GM23338 (cell line): ENCODE measurements at regions not wholly inside any gene's neighbourhood (a gene's known extent, or its start where the extent isn't known, plus 50 kb on each side); places are given as distances from the start of the nearest gene placed in this dataset.

Source experiments
- ATAC-seq: fragments of 200-7000 bp; cut with Tn5 transposase; 3 replicates; pipeline ENCODE4 v1.9.1; 2020
- DNase-seq: peaks from one replicate; pipeline ENCODE4 v3.0.0-alpha.2; 2015; ENCODE audit warnings: low spot score
- H2AFZ ChIP-seq: fragments of 200-600 bp; sonication (generic); 2 replicates; pipeline ENCODE4 v1.8.0; 2016; ENCODE audit warnings: antibody characterized with exemption, mild to moderate bottlenecking, moderate library complexity
- H3F3A ChIP-seq: fragments of 200-600 bp; sonication (generic); replicated peaks from 2 replicates; pipeline ENCODE4 v1.8.0; 2017; ENCODE audit warnings: antibody characterized with exemption, mixed run types, low read depth
- H3K27ac ChIP-seq: fragments of 200-600 bp; sonication (generic); 2 replicates; pipeline ENCODE4 v1.6.1; 2016; ENCODE audit warnings: low read depth
- H3K27me3 ChIP-seq: fragments of 200-600 bp; sonication (generic); 2 replicates; pipeline ENCODE4 v1.8.0; 2016; ENCODE audit warnings: mild to moderate bottlenecking, mixed run types, moderate library complexity; ENCODE audit not compliant: insufficient read depth
- H3K36me3 ChIP-seq: fragments of 200-600 bp; sonication (generic); 2 replicates; pipeline ENCODE4 v1.8.0; 2016; ENCODE audit warnings: mild to moderate bottlenecking; ENCODE audit not compliant: insufficient read depth
- H3K4me1 ChIP-seq: fragments of 200-600 bp; sonication (generic); 2 replicates; pipeline ENCODE4 v1.8.0; 2016; ENCODE audit warnings: mild to moderate bottlenecking, moderate library complexity; ENCODE audit not compliant: insufficient read depth
- H3K4me2 ChIP-seq: fragments of 200-600 bp; sonication (generic); 2 replicates; pipeline ENCODE4 v1.7.1; 2017; ENCODE audit warnings: mixed run types
- H3K4me3 ChIP-seq: fragments of 200-600 bp; sonication (generic); 2 replicates; pipeline ENCODE4 v1.6.1; 2016; ENCODE audit warnings: mixed run types
- H3K79me2 ChIP-seq: fragments of 200-600 bp; sonication (generic); replicated peaks from 2 replicates; pipeline ENCODE4 v1.8.0; 2017; ENCODE audit warnings: mild to moderate bottlenecking; ENCODE audit not compliant: insufficient read depth
- H3K9me2 ChIP-seq: fragments of 200-600 bp; sonication (generic); 2 replicates; pipeline ENCODE4 v1.8.0; 2017; ENCODE audit not compliant: insufficient read depth
- H4K20me1 ChIP-seq: fragments of 200-600 bp; sonication (generic); replicated peaks from 2 replicates; pipeline ENCODE4 v1.8.0; 2017; ENCODE audit warnings: mild to moderate bottlenecking; ENCODE audit not compliant: insufficient read depth
- H3K27ac Mint-ChIP-seq: 2 replicates; pipeline ENCODE4 v1.8.0; 2020; ENCODE audit warnings: inconsistent platforms, mild to moderate bottlenecking, moderate library complexity, mixed read lengths
- H3K27me3 Mint-ChIP-seq: 3 replicates; pipeline ENCODE4 v1.8.0; 2022; ENCODE audit warnings: low read depth, mild to moderate bottlenecking, moderate library complexity, mixed read lengths, inconsistent platforms; ENCODE audit not compliant: insufficient read depth, poor library complexity
- H3K36me3 Mint-ChIP-seq: 3 replicates; pipeline ENCODE4 v1.8.0; 2021; ENCODE audit warnings: low read depth, mild to moderate bottlenecking, inconsistent platforms, moderate library complexity, mixed read lengths
- H3K4me1 Mint-ChIP-seq: 3 replicates; pipeline ENCODE4 v1.8.0; 2020; ENCODE audit warnings: mild to moderate bottlenecking, inconsistent platforms, mixed read lengths
- H3K4me3 Mint-ChIP-seq: 3 replicates; pipeline ENCODE4 v1.8.0; 2021; ENCODE audit warnings: moderate library complexity, mild to moderate bottlenecking, inconsistent platforms, mixed read lengths
- H3K9me3 Mint-ChIP-seq: 3 replicates; pipeline ENCODE4 v1.8.0; 2020; ENCODE audit warnings: moderate library complexity, mild to moderate bottlenecking, inconsistent platforms, mixed read lengths
- EZH2 ChIP-seq: fragments of 200-600 bp; sonication (generic); IDR thresholded peaks from one replicate; pipeline ENCODE4 v1.8.0; 2017; ENCODE audit warnings: antibody characterized with exemption, mild to moderate bottlenecking, low read depth; ENCODE audit not compliant: unreplicated experiment
- EZH2phosphoT487 ChIP-seq: fragments of 200-600 bp; sonication (generic); IDR thresholded peaks from one replicate; pipeline ENCODE4 v1.8.1; 2018; ENCODE audit warnings: antibody characterized with exemption; ENCODE audit not compliant: unreplicated experiment
- JUNB ChIP-seq: IDR thresholded peaks from one replicate; pipeline ENCODE4 v1.6.1; 2016; ENCODE audit warnings: antibody characterized with exemption; ENCODE audit not compliant: unreplicated experiment
- NANOG ChIP-seq: IDR thresholded peaks from 2 replicates; pipeline ENCODE4 v1.6.1; 2016; ENCODE audit warnings: antibody characterized with exemption, borderline replicate concordance
- POLR2AphosphoS5 ChIP-seq: IDR thresholded peaks from 2 replicates; pipeline ENCODE4 v1.6.1; 2016; ENCODE audit warnings: antibody characterized with exemption, low read depth
- ZNF331 ChIP-seq: fragments of 250-450 bp; sonication (Bioruptor Pico); IDR thresholded peaks from 2 replicates; pipeline ENCODE4 v1.5.0; 2020; ENCODE audit warnings: low read depth, mild to moderate bottlenecking, moderate library complexity
- TF ChIP-seq, protein P1 (sequence below), 2 experiments: fragments of 200-600 bp in 1 of 2; sonication (generic) in 1 of 2; conservative IDR thresholded peaks; 2 replicates each; pipeline versions ENCODE4 v1.5.1 to v1.6.1; 2016 to 2017; ENCODE audit warnings: antibody characterized with exemption in 2 of 2, low read depth in 2 of 2, mild to moderate bottlenecking in 2 of 2, moderate library complexity in 1 of 2
- TF ChIP-seq, protein P2 (sequence below): IDR thresholded peaks from one replicate; pipeline ENCODE4 v1.6.1; 2018; ENCODE audit warnings: antibody characterized with exemption; ENCODE audit not compliant: unreplicated experiment
- TF ChIP-seq, protein P3 (sequence below): IDR thresholded peaks from 2 replicates; pipeline ENCODE4 v1.6.1; 2016; ENCODE audit warnings: antibody characterized with exemption
- TF ChIP-seq, protein P4 (sequence below): fragments of 250-450 bp; sonication (Bioruptor Pico); IDR thresholded peaks from 2 replicates; pipeline ENCODE4 v1.5.0; 2020; ENCODE audit warnings: mild to moderate bottlenecking, moderate library complexity

DNA sequence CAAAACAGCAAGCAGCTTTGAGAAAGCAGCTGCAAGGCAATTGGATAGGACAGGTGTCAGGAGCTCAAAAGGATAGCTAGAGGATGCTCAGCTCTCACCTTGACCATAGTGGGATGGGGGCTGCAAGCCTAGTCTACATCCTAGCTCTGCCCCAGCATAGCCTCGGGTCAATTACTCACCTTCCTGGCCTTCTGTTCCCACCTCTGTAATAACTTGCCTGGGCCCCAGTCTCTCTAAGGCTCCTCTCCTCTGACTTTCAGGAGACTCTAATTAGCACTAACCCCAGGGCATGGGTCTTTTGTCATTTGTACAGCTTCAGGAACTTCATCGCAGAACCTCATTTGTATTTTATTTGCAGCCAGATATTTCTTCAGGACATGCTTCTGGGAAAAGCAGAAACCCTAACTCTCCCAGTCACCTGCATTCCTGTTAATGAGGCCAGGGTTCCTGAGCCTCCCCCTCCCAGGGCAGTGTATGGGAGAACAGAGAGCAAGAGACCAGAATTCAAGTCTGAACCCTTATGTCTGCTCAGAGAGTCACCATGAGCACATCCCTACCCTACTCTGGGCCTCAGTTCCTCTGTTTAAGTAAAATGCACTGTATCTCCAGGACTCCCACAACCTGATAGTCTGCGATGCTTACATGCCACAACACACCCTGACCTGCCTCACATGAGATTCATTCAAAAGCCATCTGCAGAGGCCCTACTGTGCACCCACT lies 108.1 kb downstream of the MATN1 start (continued):
- TF ChIP-seq, protein P1, sequence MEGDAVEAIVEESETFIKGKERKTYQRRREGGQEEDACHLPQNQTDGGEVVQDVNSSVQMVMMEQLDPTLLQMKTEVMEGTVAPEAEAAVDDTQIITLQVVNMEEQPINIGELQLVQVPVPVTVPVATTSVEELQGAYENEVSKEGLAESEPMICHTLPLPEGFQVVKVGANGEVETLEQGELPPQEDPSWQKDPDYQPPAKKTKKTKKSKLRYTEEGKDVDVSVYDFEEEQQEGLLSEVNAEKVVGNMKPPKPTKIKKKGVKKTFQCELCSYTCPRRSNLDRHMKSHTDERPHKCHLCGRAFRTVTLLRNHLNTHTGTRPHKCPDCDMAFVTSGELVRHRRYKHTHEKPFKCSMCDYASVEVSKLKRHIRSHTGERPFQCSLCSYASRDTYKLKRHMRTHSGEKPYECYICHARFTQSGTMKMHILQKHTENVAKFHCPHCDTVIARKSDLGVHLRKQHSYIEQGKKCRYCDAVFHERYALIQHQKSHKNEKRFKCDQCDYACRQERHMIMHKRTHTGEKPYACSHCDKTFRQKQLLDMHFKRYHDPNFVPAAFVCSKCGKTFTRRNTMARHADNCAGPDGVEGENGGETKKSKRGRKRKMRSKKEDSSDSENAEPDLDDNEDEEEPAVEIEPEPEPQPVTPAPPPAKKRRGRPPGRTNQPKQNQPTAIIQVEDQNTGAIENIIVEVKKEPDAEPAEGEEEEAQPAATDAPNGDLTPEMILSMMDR (conservative IDR thresholded peaks at IDR 0.05; ENCODE audit: low read depth in 2 of 2): no peak
- TF ChIP-seq, protein P2, sequence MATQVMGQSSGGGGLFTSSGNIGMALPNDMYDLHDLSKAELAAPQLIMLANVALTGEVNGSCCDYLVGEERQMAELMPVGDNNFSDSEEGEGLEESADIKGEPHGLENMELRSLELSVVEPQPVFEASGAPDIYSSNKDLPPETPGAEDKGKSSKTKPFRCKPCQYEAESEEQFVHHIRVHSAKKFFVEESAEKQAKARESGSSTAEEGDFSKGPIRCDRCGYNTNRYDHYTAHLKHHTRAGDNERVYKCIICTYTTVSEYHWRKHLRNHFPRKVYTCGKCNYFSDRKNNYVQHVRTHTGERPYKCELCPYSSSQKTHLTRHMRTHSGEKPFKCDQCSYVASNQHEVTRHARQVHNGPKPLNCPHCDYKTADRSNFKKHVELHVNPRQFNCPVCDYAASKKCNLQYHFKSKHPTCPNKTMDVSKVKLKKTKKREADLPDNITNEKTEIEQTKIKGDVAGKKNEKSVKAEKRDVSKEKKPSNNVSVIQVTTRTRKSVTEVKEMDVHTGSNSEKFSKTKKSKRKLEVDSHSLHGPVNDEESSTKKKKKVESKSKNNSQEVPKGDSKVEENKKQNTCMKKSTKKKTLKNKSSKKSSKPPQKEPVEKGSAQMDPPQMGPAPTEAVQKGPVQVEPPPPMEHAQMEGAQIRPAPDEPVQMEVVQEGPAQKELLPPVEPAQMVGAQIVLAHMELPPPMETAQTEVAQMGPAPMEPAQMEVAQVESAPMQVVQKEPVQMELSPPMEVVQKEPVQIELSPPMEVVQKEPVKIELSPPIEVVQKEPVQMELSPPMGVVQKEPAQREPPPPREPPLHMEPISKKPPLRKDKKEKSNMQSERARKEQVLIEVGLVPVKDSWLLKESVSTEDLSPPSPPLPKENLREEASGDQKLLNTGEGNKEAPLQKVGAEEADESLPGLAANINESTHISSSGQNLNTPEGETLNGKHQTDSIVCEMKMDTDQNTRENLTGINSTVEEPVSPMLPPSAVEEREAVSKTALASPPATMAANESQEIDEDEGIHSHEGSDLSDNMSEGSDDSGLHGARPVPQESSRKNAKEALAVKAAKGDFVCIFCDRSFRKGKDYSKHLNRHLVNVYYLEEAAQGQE: no peak
- no peak for TF ChIP-seq EZH2
- TF ChIP-seq, protein P3, sequence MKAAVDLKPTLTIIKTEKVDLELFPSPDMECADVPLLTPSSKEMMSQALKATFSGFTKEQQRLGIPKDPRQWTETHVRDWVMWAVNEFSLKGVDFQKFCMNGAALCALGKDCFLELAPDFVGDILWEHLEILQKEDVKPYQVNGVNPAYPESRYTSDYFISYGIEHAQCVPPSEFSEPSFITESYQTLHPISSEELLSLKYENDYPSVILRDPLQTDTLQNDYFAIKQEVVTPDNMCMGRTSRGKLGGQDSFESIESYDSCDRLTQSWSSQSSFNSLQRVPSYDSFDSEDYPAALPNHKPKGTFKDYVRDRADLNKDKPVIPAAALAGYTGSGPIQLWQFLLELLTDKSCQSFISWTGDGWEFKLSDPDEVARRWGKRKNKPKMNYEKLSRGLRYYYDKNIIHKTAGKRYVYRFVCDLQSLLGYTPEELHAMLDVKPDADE: no peak

DNA sequence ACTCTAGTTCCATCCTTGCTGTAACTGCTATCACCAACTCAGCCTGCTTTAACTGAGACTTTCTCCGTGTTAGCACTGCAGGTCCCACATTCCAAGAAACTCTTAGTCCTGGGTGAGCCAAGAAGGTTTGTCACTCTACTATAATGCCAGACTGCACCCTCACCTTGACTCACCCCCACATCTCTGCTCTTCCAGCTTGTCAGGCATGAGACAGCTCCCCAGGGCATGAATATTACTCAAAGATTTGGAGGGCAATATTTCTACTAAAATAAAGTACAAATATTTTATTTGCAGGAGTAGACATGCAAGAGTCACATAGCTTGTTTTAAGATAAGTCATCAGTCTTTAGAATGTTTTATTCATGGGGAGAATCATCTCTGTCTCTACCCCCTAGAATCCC lies 110.2 kb downstream of the MATN1 start:
- Histone ChIP-seq H3F3A (no peaks in the 10 kb centered on the region), H3K36me3 (no peaks in the 10 kb centered on the region), H3K27ac (no peak overlapping the region), H3K79me2 (no peaks in the 10 kb centered on the region), H3K4me3 (no peak overlapping the region), H3K9me2 (0 out of 2 replicates have a peak, but pooled peaks cover 7% of the 10 kb centered on the region), H3K27me3 (no peaks in the 10 kb centered on the region), H3K4me2 (no peak overlapping the region), H4K20me1 (no peaks in the 10 kb centered on the region), H2AFZ (no peak overlapping the region), H3K4me1 (no peaks in the 10 kb centered on the region)
- Mint-ChIP-seq H3K4me3 (no peak overlapping the region), H3K36me3 (no peaks in the 10 kb centered on the region), H3K27me3 (peaks cover 8% of the 10 kb centered on the region), H3K4me1 (0 out of 3 replicates have a peak, but pooled peaks cover 3% of the 10 kb centered on the region), H3K27ac (no peak overlapping the region), H3K9me3 (no peaks in the 10 kb centered on the region; the same call in 2 of the 3 replicates)
- no peak for DNase-seq
- no peak for ATAC-seq
- TF ChIP-seq, protein P4, sequence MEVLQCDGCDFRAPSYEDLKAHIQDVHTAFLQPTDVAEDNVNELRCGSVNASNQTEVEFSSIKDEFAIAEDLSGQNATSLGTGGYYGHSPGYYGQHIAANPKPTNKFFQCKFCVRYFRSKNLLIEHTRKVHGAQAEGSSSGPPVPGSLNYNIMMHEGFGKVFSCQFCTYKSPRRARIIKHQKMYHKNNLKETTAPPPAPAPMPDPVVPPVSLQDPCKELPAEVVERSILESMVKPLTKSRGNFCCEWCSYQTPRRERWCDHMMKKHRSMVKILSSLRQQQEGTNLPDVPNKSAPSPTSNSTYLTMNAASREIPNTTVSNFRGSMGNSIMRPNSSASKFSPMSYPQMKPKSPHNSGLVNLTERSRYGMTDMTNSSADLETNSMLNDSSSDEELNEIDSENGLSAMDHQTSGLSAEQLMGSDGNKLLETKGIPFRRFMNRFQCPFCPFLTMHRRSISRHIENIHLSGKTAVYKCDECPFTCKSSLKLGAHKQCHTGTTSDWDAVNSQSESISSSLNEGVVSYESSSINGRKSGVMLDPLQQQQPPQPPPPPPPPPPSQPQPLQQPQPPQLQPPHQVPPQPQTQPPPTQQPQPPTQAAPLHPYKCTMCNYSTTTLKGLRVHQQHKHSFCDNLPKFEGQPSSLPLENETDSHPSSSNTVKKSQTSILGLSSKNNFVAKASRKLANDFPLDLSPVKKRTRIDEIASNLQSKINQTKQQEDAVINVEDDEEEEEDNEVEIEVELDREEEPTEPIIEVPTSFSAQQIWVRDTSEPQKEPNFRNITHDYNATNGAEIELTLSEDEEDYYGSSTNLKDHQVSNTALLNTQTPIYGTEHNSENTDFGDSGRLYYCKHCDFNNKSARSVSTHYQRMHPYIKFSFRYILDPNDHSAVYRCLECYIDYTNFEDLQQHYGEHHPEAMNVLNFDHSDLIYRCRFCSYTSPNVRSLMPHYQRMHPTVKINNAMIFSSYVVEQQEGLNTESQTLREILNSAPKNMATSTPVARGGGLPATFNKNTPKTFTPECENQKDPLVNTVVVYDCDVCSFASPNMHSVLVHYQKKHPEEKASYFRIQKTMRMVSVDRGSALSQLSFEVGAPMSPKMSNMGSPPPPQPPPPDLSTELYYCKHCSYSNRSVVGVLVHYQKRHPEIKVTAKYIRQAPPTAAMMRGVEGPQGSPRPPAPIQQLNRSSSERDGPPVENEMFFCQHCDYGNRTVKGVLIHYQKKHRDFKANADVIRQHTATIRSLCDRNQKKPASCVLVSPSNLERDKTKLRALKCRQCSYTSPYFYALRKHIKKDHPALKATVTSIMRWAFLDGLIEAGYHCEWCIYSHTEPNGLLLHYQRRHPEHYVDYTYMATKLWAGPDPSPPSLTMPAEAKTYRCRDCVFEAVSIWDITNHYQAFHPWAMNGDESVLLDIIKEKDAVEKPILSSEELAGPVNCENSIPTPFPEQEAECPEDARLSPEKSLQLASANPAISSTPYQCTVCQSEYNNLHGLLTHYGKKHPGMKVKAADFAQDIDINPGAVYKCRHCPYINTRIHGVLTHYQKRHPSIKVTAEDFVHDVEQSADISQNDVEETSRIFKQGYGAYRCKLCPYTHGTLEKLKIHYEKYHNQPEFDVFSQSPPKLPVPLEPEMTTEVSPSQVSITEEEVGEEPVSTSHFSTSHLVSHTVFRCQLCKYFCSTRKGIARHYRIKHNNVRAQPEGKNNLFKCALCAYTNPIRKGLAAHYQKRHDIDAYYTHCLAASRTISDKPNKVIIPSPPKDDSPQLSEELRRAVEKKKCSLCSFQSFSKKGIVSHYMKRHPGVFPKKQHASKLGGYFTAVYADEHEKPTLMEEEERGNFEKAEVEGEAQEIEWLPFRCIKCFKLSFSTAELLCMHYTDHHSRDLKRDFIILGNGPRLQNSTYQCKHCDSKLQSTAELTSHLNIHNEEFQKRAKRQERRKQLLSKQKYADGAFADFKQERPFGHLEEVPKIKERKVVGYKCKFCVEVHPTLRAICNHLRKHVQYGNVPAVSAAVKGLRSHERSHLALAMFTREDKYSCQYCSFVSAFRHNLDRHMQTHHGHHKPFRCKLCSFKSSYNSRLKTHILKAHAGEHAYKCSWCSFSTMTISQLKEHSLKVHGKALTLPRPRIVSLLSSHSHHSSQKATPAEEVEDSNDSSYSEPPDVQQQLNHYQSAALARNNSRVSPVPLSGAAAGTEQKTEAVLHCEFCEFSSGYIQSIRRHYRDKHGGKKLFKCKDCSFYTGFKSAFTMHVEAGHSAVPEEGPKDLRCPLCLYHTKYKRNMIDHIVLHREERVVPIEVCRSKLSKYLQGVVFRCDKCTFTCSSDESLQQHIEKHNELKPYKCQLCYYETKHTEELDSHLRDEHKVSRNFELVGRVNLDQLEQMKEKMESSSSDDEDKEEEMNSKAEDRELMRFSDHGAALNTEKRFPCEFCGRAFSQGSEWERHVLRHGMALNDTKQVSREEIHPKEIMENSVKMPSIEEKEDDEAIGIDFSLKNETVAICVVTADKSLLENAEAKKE (CRISPR knock-in tag): no peak
- TF ChIP-seq NANOG (no peak), JUNB (no peak), EZH2phosphoT487 (no peak), EZH2 (no peak), ZNF331 (CRISPR knock-in tag) (no peak), POLR2AphosphoS5 (no peak)
